Neural progenitor cell (in vitro differentiated cells): ENCODE measurements at regions not wholly inside any gene's neighbourhood (a gene's known extent, or its start where the extent isn't known, plus 50 kb on each side); places are given as distances from the start of the nearest gene placed in this dataset.
A peak's percentile ranks its signal among the peaks of the same experiment; 100 is the strongest.

Experiments used
- DNase-seq: peaks from one replicate; pipeline ENCODE4 v3.0.0-alpha.2; 2016; ENCODE audit warnings: low spot score
- H2AFZ ChIP-seq: fragments of 200-600 bp; sonication (generic); replicated peaks from 2 replicates; pipeline ENCODE4 v1.6.1; 2016; ENCODE audit warnings: antibody characterized with exemption
- H3F3A ChIP-seq: fragments of 200-600 bp; sonication (generic); 2 replicates; pipeline ENCODE4 v1.6.1; 2016; ENCODE audit warnings: antibody characterized with exemption, low read depth
- H3K27ac ChIP-seq: fragments of 200-600 bp; sonication (generic); 2 replicates; pipeline ENCODE4 v1.5.1; 2016; ENCODE audit warnings: mild to moderate bottlenecking
- H3K27me3 ChIP-seq: fragments of 200-600 bp; sonication (generic); 2 replicates; pipeline ENCODE4 v1.6.1; 2016; ENCODE audit warnings: mild to moderate bottlenecking, moderate library complexity
- H3K36me3 ChIP-seq: fragments of 200-600 bp; sonication (generic); 2 replicates; pipeline ENCODE4 v1.5.1; 2016
- H3K4me1 ChIP-seq: fragments of 200-600 bp; sonication (generic); 2 replicates; pipeline ENCODE4 v1.6.1; 2016; ENCODE audit warnings: mixed run types
- H3K4me2 ChIP-seq: fragments of 200-600 bp; sonication (generic); 2 replicates; pipeline ENCODE4 v1.6.1; 2016
- H3K4me3 ChIP-seq: fragments of 200-600 bp; sonication (generic); 2 replicates; pipeline ENCODE4 v1.5.1; 2016
- H3K79me2 ChIP-seq: fragments of 200-600 bp; sonication (generic); 2 replicates; pipeline ENCODE4 v1.6.1; 2016; ENCODE audit warnings: low read depth
- H3K9ac ChIP-seq: fragments of 200-600 bp; sonication (generic); 2 replicates; pipeline ENCODE4 v1.6.1; 2016
- H3K9me3 ChIP-seq: fragments of 200-600 bp; sonication (generic); 2 replicates; pipeline ENCODE4 v1.5.1; 2016; ENCODE audit warnings: low read depth
- H4K20me1 ChIP-seq: fragments of 200-600 bp; sonication (generic); 2 replicates; pipeline ENCODE4 v1.6.1; 2016; ENCODE audit warnings: low read depth
- H3K27ac Mint-ChIP-seq: 3 replicates; pipeline ENCODE4 v1.8.0; 2021; ENCODE audit warnings: mixed read lengths
- H3K27me3 Mint-ChIP-seq: 2 replicates; pipeline ENCODE4 v1.8.0; 2022; ENCODE audit warnings: low read depth, mild to moderate bottlenecking, inconsistent platforms, moderate library complexity, mixed read lengths; ENCODE audit not compliant: insufficient read depth
- H3K36me3 Mint-ChIP-seq: 3 replicates; pipeline ENCODE4 v1.8.0; 2021; ENCODE audit warnings: mixed read lengths
- H3K4me1 Mint-ChIP-seq: 3 replicates; pipeline ENCODE4 v1.8.0; 2021; ENCODE audit warnings: mixed read lengths
- H3K4me3 Mint-ChIP-seq: 3 replicates; pipeline ENCODE4 v1.8.0; 2021; ENCODE audit warnings: mild to moderate bottlenecking, moderate library complexity, mixed read lengths
- H3K9me3 Mint-ChIP-seq: 3 replicates; pipeline ENCODE4 v1.8.0; 2020; ENCODE audit warnings: mixed read lengths
- CTCF ChIP-seq: fragments of 200-600 bp; sonication (generic); IDR thresholded peaks from 2 replicates; pipeline ENCODE4 v1.5.1; 2017; ENCODE audit warnings: antibody characterized with exemption, mild to moderate bottlenecking
- EZH2 ChIP-seq: fragments of 200-600 bp; sonication (generic); IDR thresholded peaks from 2 replicates; pipeline ENCODE4 v1.6.1; 2017; ENCODE audit warnings: antibody characterized with exemption, mild to moderate bottlenecking, moderate library complexity
- EZH2phosphoT487 ChIP-seq: fragments of 200-600 bp; sonication (generic); IDR thresholded peaks from 2 replicates; pipeline ENCODE4 v1.6.1; 2017; ENCODE audit warnings: antibody characterized with exemption

- no peak overlapping the region for H3K27ac Mint-ChIP-seq
- no peaks in the 10 kb centered on the region for H3K4me1 Mint-ChIP-seq
- no peak for TF ChIP-seq EZH2phosphoT487
- TF ChIP-seq EZH2, result no peak
- peak; percentile 99 for TF ChIP-seq CTCF
- peaks cover 9% of the 10 kb centered on the region for H3K27me3 Mint-ChIP-seq
- Histone ChIP-seq H3K4me3 (peak overlapping the region; percentile 49), H3K79me2 (no peaks in the 10 kb centered on the region), H3F3A (no peaks in the 10 kb centered on the region), H3K9ac (peak overlapping the region; percentile 29), H3K27me3 (no peaks in the 10 kb centered on the region), H3K27ac (no peak overlapping the region), H4K20me1 (no peaks in the 10 kb centered on the region), H3K4me2 (peak overlapping the region; percentile 75), H3K4me1 (no peaks in the 10 kb centered on the region), H3K9me3 (no peaks in the 10 kb centered on the region), H2AFZ (peak overlapping the region; percentile 99), H3K36me3 (no peaks in the 10 kb centered on the region)
- peak overlapping the region; percentile 26 for H3K4me3 Mint-ChIP-seq
- peak; percentile 25 for DNase-seq
- H3K9me3 Mint-ChIP-seq, result peaks cover 3% of the 10 kb centered on the region
- H3K36me3 Mint-ChIP-seq, result no peaks in the 10 kb centered on the region
Observed at GRCh38 chr18:961644-962355, 57.1 kb downstream of the ADCYAP1 start.

- Histone ChIP-seq H3K27ac (no peak overlapping the region), H3K27me3 (no peaks in the 10 kb centered on the region), H3K9me3 (no peaks in the 10 kb centered on the region), H3K4me1 (peaks cover 6% of the 10 kb centered on the region), H3F3A (no peaks in the 10 kb centered on the region), H3K4me2 (no peak overlapping the region), H2AFZ (no peak overlapping the region), H3K9ac (no peak overlapping the region), H4K20me1 (no peaks in the 10 kb centered on the region), H3K4me3 (no peak overlapping the region), H3K36me3 (no peaks in the 10 kb centered on the region), H3K79me2 (no peaks in the 10 kb centered on the region)
- Mint-ChIP-seq H3K4me1 (peaks cover 5% of the 10 kb centered on the region), H3K27me3 (peaks cover 19% of the 10 kb centered on the region), H3K4me3 (no peak overlapping the region), H3K36me3 (no peaks in the 10 kb centered on the region), H3K27ac (no peak overlapping the region), H3K9me3 (peaks cover 3% of the 10 kb centered on the region)
- DNase-seq, result no peak
- TF ChIP-seq EZH2 (no peak), CTCF (no peak), EZH2phosphoT487 (no peak)
Observed at GRCh38 chr18:963276-963675, 58.6 kb downstream of the ADCYAP1 start.

GRCh38 chr18:965921-966758, 61.5 kb downstream of the ADCYAP1 start:
- H3K9me3 Mint-ChIP-seq, result peaks cover 11% of the 10 kb centered on the region
- Histone ChIP-seq H3K9ac (no peak overlapping the region), H3K4me3 (no peak overlapping the region), H3K4me2 (no peak overlapping the region), H3K4me1 (peaks cover 6% of the 10 kb centered on the region), H3K36me3 (no peaks in the 10 kb centered on the region), H3K27ac (no peak overlapping the region), H2AFZ (no peak overlapping the region), H3K27me3 (no peaks in the 10 kb centered on the region), H3F3A (no peaks in the 10 kb centered on the region), H3K79me2 (no peaks in the 10 kb centered on the region), H3K9me3 (no peaks in the 10 kb centered on the region), H4K20me1 (no peaks in the 10 kb centered on the region)
- H3K36me3 Mint-ChIP-seq, result no peaks in the 10 kb centered on the region
- no peak for DNase-seq
- H3K4me1 Mint-ChIP-seq, result peaks cover 5% of the 10 kb centered on the region
- no peak overlapping the region for H3K27ac Mint-ChIP-seq
- H3K4me3 Mint-ChIP-seq, result no peak overlapping the region
- H3K27me3 Mint-ChIP-seq, result peaks cover 22% of the 10 kb centered on the region
- TF ChIP-seq CTCF (no peak), EZH2 (no peak), EZH2phosphoT487 (no peak)
